SK-MEL-5 (cell line): ENCODE measurements at regions not wholly inside any gene's neighbourhood (a gene's known extent, or its start where the extent isn't known, plus 50 kb on each side); places are given as distances from the start of the nearest gene placed in this dataset.
A peak's percentile ranks its signal among the peaks of the same experiment; 100 is the strongest.
"Not testable (repeated sequence)": the region's sequence is repeated elsewhere in the genome, so short reads cannot be mapped to it uniquely, and the experiment has no call there.

Experiments used
- DNase-seq: peaks from one replicate; pipeline ENCODE4 v3.0.0-alpha.2; 2016; ENCODE audit warnings: low read depth, low spot score
- in situ Hi-C: cut with HindIII; loops from 2 replicates; pipeline ENCODE4 v1.10.0; 2016; ENCODE audit warnings: low sequenced_read_pairs, high pct_unique_total_duplicates, low pct_unique_long_range_greater_than_20kb

- in situ Hi-C loops, result no loop called here
- DNase-seq, result no peak
These were observed 126.7 kb downstream of the ARL4A start for GRCh38 chr7:12814107-12814506.

GRCh38 chr7:12814828-12815227 lies 127.4 kb downstream of the ARL4A start:
- no peak for DNase-seq
- in situ Hi-C loops, result no loop called here

- DNase-seq, result no peak
- in situ Hi-C loops, result no loop called here
These were observed 128.0 kb downstream of the ARL4A start for GRCh38 chr7:12815426-12815825.

- in situ Hi-C loops, result no loop called here
These were observed 128.4 kb downstream of the ARL4A start for GRCh38 chr7:12815871-12816270.

GRCh38 chr7:12820777-12821176 lies 133.3 kb downstream of the ARL4A start:
- in situ Hi-C loops, result no loop called here
- no peak for DNase-seq

More at GRCh38 chr7:12815871-12816270, 128.4 kb downstream of the ARL4A start:
- DNase-seq, result no peak

- in situ Hi-C loops, result no loop called here
- DNase-seq, result peak; percentile 52
These were observed 134.3 kb downstream of the ARL4A start for GRCh38 chr7:12821746-12822145.

- DNase-seq, result no peak
- in situ Hi-C loops, result no loop called here
These were observed 138.6 kb downstream of the ARL4A start for GRCh38 chr7:12826079-12826478.

GRCh38 chr7:12827219-12827821 lies 139.9 kb downstream of the ARL4A start:
- no peak for DNase-seq

GRCh38 chr7:12827920-12828319 lies 140.5 kb downstream of the ARL4A start:
- in situ Hi-C loops, result no loop called here

More at GRCh38 chr7:12827219-12827821, 139.9 kb downstream of the ARL4A start:
- in situ Hi-C loops, result no loop called here

GRCh38 chr7:12831024-12831423 lies 143.6 kb downstream of the ARL4A start:
- no peak for DNase-seq
- in situ Hi-C loops, result no loop called here

More at GRCh38 chr7:12827920-12828319, 140.5 kb downstream of the ARL4A start:
- no peak for DNase-seq

GRCh38 chr7:12833829-12834228 lies 146.4 kb downstream of the ARL4A start:
- in situ Hi-C loops, result no loop called here

GRCh38 chr7:12834782-12835181 lies 147.3 kb downstream of the ARL4A start:
- DNase-seq, result no peak
- in situ Hi-C loops, result no loop called here

More at GRCh38 chr7:12833829-12834228, 146.4 kb downstream of the ARL4A start:
- DNase-seq, result no peak

GRCh38 chr7:12839508-12840153 lies 152.2 kb downstream of the ARL4A start:
- no peak for DNase-seq
- in situ Hi-C loops, result no loop called here

- DNase-seq, in situ Hi-C loops: not testable (repeated sequence)
These were observed 157.3 kb downstream of the ARL4A start for GRCh38 chr7:12844732-12845131.

GRCh38 chr7:12847001-12847400 lies 159.6 kb downstream of the ARL4A start:
- in situ Hi-C loops, result no loop called here

GRCh38 chr7:12851142-12851541 lies 163.7 kb downstream of the ARL4A start:
- in situ Hi-C loops, result no loop called here
- DNase-seq, result no peak

More at GRCh38 chr7:12847001-12847400, 159.6 kb downstream of the ARL4A start:
- DNase-seq, result no peak

- in situ Hi-C loops, result no loop called here
- no peak for DNase-seq
These were observed 164.4 kb downstream of the ARL4A start for GRCh38 chr7:12851841-12852240.

- no peak for DNase-seq
- in situ Hi-C loops, result no loop called here
These were observed 167.6 kb downstream of the ARL4A start for GRCh38 chr7:12855036-12855435.

GRCh38 chr7:12859761-12860160 lies 172.3 kb downstream of the ARL4A start:
- in situ Hi-C loops, result no loop called here
- DNase-seq, result no peak
